Stomach (tissue), 4 donors: ENCODE measurements at regions not wholly inside any gene's neighbourhood (a gene's known extent, or its start where the extent isn't known, plus 50 kb on each side); places are given as distances from the start of the nearest gene placed in this dataset.

Experiments used
- POLR2A ChIP-seq, 4 donors: fragments of 450-650 bp; IDR thresholded peaks; one replicate each; pipeline ENCODE4 v1.6.1; 2016; ENCODE audit warnings: antibody characterized with exemption in 4 of 4, control low read depth in 2 of 4, mild to moderate bottlenecking in 1 of 4, moderate library complexity in 1 of 4
- POLR2AphosphoS5 ChIP-seq, 3 donors: sonication (generic); formaldehyde crosslinking; IDR thresholded peaks; one replicate each; pipeline ENCODE4 v1.6.1; 2016; ENCODE audit warnings: antibody characterized with exemption in 3 of 3
- TF ChIP-seq, protein P1 (sequence below), 7 experiments: fragments of 450-650 bp in 4 of 7; fragments of 200-600 bp in 3 of 7; sonication (generic) in 3 of 7; IDR thresholded peaks; one replicate each; pipeline ENCODE4 v1.5.1; 2016 to 2019; ENCODE audit warnings: antibody characterized with exemption in 7 of 7, control low read depth in 2 of 7, mild to moderate bottlenecking in 1 of 7

DNA sequence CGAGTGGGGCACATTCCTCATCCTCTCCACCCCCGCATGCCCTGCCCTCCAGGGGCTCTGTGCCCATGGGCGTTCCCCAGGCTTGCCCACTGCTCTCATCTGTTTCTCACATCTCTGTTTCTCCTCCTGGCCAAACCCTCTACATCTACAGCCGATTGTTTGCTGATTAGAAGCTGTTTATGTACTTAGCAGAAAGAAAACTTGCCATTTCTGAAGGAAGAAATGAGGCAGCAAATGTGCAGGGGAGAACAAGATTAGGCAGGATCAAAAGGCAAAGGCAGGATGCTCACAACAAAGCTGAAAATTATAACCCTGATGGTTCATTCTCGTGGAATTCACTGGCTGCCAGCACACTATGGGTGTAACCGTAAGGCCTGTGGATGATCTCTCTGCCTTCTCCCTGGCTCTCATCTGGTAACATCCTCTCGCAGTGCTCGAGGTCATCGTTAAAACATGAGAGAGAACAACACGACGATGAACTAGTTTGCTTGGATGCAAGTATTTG lies 111.6 kb upstream of the KLF14 start:
- no peak for TF ChIP-seq POLR2A (IDR thresholded peaks at IDR 0.05)
- TF ChIP-seq, protein P1, sequence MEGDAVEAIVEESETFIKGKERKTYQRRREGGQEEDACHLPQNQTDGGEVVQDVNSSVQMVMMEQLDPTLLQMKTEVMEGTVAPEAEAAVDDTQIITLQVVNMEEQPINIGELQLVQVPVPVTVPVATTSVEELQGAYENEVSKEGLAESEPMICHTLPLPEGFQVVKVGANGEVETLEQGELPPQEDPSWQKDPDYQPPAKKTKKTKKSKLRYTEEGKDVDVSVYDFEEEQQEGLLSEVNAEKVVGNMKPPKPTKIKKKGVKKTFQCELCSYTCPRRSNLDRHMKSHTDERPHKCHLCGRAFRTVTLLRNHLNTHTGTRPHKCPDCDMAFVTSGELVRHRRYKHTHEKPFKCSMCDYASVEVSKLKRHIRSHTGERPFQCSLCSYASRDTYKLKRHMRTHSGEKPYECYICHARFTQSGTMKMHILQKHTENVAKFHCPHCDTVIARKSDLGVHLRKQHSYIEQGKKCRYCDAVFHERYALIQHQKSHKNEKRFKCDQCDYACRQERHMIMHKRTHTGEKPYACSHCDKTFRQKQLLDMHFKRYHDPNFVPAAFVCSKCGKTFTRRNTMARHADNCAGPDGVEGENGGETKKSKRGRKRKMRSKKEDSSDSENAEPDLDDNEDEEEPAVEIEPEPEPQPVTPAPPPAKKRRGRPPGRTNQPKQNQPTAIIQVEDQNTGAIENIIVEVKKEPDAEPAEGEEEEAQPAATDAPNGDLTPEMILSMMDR (IDR thresholded peaks at IDR 0.05), result no peak
- no peak for TF ChIP-seq POLR2AphosphoS5 (IDR thresholded peaks at IDR 0.05)
